NT2/D1 (cell line): ENCODE measurements at regions not wholly inside any gene's neighbourhood (a gene's known extent, or its start where the extent isn't known, plus 50 kb on each side); places are given as distances from the start of the nearest gene placed in this dataset.

ENCODE experiments used
- SUZ12 ChIP-seq: IDR thresholded peaks from 2 replicates; pipeline ENCODE4 v1.6.1; 2011; ENCODE audit not compliant: insufficient read length, insufficient read depth; ENCODE audit errors: extremely low read depth
- YY1 ChIP-seq: IDR thresholded peaks from 2 replicates; pipeline ENCODE4 v1.6.1; 2011; ENCODE audit not compliant: insufficient read length, insufficient read depth
- ZNF274 ChIP-seq: IDR thresholded peaks from 2 replicates; pipeline ENCODE4 v1.6.1; 2011; ENCODE audit warnings: mild to moderate bottlenecking, low read depth, low read length

DNA sequence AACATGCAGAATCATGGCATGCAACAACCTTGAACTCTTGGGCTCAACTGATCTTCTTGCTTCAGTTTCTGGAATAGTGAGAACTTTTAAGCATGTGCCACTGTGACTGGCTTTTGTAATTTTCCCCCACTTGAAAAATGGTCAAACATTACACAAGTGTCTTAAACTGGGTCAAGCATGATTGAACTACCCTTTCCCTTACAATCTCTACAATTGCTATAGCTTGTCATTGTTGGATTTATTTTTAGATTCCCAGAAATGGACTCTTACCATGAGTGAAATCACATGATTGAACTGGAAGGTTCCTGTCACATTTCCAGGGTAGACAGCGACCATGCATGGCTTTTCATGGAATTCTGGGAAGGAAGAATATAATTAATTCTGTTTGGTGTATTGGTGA is 102.2 kb upstream of the TUBA3C start:
- TF ChIP-seq YY1 (no peak), ZNF274 (no peak), SUZ12 (no peak)
